C4-2B (cell line): ENCODE measurements at regions not wholly inside any gene's neighbourhood (a gene's known extent, or its start where the extent isn't known, plus 50 kb on each side); places are given as distances from the start of the nearest gene placed in this dataset.

Experiments used
- CTCF ChIP-seq: fragments of 450-650 bp; conservative IDR thresholded peaks from 2 replicates; pipeline ENCODE4 v1.5.1; 2017; ENCODE audit warnings: mild to moderate bottlenecking
- ZFX ChIP-seq: fragments of 450-650 bp; IDR thresholded peaks from 2 replicates; pipeline ENCODE4 v1.6.1; 2017

- TF ChIP-seq CTCF, result no peak
- no peak for TF ChIP-seq ZFX
Measured at GRCh38 chr6:131393433-131393832, 179.6 kb upstream of the ARG1 start.
